NCI-H748 (cell line): ENCODE measurements at regions not wholly inside any gene's neighbourhood (a gene's known extent, or its start where the extent isn't known, plus 50 kb on each side); places are given as distances from the start of the nearest gene placed in this dataset.
"Not testable (repeated sequence)": the region's sequence is repeated elsewhere in the genome, so short reads cannot be mapped to it uniquely, and the experiment has no call there.

Source experiments
- DNase-seq: peaks from one replicate; lab custom pipeline; 2025; ENCODE audit not compliant: unreplicated experiment; lab: John Stamatoyannopoulos, UW

DNA sequence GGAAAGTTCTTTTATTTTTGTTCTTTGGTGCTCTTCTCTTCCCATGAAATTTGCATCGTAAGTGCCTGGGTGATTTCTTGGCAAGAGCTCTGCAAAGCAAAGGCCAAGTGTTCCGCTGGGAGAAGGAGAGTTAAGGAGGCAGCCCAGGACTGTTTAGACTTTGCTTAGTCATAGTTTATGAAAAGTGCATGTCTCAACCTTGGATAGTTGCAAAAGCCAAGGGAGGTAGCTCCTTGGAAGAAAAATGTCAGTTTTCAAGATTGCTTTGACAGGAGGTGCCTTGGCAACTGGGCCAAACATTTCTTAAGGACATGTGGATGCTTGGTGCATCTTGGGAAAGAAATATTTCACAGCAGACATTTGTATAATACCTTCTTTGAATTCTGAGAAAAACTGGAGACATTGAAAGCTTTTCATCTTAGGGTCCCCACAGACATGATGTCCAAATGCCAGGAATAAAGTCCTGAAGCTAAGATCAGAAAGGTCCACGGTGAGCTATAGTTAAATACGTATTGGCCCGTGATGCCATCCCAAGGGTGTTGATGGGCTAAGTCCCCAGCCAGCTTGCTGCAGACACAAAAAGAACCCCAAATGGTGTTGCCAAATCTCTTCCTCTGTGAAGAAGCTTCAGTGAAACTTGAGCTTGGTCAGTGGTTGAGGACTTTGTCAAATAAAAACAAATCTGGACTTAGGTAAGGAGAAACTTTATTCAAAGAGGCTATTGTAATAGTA is 96.3 kb upstream of the THUMPD2 start:
- DNase-seq: no peak

DNA sequence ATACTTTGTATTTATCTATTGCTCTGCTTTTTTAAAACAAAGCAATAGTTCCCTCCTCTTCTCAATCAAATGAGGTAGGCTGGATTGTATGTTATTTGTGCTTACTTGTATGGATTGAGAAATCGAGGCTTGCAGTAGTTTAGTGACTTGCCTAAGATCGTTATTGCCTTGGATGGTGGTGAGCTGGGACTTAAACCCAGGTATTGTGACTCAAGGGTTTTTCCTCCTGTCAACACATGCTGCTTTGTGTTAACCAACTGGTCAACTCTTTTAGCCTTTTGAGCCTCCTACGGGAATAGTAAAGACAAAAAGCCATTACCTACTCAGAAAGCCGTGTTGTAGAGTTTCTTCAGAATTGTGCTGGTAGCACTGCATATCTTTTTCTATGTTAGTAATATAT is 95.2 kb upstream of the THUMPD2 start:
- no peak for DNase-seq

DNA sequence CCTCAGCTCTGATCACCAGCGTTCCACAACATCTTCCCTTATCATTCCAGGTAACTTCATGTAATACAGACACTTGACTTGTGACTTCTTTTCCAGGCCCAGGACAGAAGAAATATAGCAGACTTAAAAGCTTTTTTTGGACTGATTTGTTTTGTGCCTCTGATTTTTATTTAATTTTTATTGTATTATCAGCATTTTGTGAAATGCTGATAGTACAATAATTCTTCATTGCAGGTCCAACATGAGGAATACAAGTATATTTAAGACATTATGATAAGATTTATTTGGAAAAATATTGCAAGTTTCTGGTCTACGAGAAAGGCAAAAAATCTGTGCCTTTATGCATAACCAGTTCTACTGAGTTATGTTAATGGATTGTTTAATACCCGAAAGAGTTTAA is 94.5 kb upstream of the THUMPD2 start:
- DNase-seq: no peak

DNA sequence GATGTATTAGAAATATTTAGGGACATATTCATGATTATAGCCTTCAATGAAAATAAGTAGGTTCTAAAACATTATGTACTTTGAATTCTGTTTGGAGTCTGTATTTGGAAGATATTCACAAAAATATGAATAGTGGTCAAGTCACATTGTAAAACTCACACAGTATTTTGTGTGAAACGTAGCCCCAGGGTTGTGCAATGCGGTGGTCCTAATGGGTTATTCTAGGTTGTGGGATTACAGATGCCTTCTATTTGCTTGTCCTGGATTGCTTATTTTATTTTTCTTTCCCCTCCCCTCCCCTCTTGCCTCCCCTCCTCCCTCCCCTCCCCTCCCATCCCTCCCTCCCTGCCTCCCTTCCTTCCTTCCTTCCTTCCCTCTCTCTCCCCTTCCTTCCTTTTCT is 93.7 kb upstream of the THUMPD2 start:
- no peak for DNase-seq

DNA sequence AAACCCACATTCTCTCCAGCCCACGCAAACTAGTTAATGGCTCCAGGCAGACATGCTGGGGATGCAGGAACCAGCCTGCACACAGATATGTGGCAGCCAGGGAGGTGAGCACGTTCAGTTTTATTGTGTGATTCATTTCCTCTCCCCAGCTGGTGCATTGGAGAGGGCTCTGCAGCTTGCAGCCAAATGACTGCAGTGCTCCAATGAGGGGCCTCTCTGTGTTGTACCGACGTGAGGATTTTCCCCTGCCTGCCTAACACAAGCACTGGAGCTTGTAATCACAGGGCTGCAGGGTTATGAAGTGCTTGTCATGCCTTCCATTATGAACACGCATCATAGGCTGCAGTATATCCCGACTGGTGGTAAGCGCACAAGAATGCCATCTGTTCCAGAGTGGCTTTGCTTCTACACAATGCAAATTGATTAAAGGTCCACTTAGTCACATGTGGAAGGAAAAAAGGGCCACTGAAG is 92.3 kb upstream of the THUMPD2 start:
- peak; percentile 6 for DNase-seq

DNA sequence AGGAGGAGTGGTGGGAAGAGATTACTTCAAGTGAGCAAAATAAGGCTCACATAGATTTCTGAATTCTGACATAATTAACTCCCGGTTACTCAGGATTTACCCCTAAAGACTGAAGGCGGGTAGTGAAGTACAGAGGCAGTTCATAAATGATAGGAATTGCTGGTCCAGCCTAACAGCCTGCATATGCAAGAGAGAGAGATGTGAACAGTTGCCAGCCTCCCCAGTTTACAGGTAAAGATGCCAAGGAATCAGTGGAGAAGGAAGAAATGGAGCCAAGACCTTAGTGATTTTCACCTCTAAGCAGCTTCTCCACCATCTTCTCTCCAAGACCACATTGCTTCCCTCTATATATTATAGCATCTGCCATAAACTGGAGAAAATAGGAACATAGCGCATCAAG is 91.8 kb upstream of the THUMPD2 start:
- no peak for DNase-seq

DNA sequence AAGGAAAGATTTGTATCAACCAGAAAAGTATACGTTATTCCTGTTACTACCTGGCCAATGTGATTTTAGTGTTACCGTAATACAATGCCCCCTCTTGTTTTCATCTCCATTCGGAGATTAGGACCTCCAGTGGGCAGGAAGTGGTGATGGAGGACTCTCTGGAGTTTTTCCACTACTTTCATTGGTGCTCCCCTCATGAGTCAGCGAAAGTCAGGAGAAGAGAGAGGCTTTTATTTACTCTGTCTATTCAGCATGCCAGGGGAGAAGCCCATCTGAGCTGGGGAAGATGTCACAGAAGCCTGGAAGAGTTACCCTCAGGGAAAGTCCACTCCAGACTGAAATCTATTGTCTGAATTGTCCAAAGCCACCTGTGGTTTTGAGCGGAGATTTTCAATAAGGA is 88.2 kb upstream of the THUMPD2 start:
- DNase-seq: no peak

DNA sequence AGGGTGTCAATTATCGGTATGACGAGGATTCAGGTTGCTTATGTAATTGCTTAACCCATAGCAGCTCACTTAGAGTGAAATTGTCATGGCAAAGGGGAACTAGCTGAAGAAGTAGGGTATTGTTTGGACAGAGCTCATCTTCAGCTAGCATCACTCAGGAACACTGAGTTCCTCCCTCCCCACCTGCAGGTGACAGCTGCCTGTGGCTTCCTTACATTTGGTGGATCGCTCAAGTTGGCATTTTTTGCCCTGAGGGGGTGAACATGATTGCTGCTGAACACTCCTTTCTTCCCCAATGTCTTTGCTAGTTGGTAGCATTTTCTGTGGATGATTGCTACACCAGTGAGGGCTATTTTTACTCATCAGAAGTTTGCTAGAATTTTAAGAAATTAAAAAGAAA is 86.7 kb upstream of the THUMPD2 start:
- no peak for DNase-seq

DNA sequence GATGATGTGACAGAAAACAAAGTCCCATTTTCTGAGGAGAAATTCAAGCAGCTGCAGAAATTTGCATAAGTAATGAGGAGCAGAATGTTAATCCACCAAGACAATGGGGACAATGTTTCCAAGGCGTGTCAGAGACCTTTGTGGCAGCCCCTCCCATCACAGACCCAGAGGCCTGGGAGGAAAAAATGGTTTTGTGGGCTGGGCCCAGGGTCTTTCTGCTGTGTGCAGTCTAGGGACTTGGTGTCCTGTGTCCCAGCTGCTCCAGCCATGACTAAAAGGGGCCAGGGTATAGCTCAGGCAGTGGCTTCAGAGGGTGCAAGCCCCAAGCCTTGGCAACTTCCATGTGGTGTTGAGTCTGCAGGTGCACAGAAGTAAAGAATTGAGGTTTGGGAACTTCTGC is 84.6 kb upstream of the THUMPD2 start:
- DNase-seq: not testable (repeated sequence)

DNA sequence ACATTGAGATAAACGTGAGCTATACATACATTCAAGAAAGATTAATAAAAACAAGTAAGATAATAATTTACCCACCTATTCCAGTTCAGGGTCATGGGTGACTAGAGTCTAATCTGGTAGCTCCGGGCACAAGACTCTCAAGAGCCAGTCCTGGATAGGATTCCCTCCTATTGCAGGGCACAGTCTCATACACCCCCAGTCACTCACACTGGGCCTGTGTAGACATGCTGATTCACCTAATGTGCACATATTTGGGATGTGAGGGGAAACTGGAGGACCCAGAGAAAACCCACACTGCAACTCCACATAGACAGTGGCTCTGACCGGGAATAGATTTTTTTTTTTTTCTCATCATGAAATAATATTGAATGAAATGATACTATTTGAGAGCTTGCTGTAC is 81.5 kb upstream of the THUMPD2 start:
- DNase-seq: no peak

DNA sequence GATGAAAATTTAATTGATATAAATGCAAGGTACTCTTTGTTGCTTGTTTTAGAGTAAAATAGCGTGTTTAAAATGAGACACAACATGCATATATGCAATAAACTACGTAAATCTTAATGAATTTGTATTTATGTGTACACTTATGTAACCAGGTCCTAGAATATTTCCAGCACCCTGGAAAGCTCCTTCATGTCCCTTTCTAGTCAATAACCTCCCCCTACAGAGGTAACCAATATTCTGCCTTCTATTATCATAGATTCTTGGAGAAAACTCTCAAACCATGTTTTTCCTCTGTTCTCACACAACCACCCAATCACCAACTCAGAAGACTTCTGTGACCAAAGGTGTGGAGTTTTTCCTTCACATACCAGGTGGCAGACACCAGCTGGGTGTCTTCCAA is 79.6 kb upstream of the THUMPD2 start:
- DNase-seq: no peak

DNA sequence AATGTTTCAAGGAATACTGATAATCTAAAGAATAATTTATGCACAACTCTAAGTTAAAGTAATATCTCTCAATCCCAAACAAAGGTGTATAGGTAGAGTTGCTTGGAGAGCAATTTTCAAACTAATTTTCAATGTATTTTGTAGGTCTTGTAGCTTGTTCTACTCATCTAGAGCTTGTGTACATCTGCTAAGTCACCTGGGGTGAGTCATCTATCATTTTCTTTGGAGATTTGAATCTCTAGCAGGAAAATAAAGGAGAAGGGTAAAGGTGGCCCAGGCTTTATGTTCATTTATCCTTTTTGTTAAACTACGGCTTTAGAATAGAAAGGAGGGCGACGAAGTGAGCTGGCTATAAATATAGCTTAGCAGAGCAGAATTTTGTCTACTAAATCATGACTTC is 76.8 kb upstream of the THUMPD2 start:
- DNase-seq: no peak

DNA sequence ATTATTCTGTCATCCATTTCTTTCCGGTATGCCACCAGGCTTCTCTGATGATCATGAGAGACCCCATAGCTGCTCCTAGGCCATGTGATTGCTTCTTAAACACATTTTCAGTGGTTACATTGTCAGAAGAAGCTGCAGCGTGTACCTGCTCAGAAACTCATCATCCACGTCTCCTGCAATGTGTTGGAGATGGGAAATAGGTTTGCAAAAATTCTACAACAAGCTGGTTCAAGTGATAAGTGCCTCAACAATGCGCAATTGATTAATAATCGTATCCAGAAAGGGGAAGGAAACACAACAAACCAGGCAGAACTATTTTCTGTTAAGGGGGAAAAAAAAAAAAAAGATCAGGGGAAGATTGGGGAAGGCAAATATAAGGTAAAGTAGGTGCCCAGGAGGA is 75.7 kb upstream of the THUMPD2 start:
- no peak for DNase-seq

DNA sequence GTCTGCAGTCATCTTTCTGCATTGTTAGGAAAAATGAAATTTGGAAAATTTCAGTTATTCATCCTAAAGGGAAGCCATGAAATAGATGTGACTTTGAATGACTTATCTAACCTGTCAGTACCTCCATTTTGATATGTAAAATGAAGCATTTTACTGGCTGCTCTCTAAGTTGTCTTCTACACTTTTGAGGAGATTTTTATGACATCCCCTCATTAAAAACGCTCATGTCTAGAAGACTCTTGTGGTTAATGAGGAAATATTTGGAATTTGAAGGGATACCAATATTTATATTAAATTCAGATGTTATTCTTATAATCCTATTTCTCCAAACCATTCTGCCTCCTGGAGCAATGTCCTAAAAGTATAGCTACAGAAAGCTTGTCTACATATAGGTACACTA is 73.8 kb upstream of the THUMPD2 start:
- no peak for DNase-seq

DNA sequence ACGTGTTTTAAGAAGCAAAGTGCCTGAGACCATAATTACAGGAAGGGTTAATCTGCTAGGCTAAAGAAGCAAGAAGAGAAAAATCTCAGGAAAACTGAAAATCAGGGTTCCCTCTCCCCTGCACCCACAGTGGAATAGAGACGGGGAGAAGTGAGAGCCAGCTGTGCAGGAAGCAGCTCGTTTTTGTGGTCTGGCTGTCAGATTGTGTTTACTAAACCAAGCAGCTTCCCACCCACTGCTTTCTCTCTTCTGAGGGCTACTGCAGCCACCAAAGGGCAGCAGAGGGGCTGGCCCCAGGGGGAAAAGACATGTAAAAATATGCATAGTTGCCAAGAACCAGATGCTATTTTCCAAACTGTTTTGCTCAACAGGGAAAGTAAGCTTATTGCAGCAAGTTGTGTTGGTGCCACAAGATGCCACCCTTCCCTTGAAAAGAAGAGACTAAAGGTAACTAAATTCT is 72.6 kb upstream of the THUMPD2 start:
- no peak for DNase-seq

DNA sequence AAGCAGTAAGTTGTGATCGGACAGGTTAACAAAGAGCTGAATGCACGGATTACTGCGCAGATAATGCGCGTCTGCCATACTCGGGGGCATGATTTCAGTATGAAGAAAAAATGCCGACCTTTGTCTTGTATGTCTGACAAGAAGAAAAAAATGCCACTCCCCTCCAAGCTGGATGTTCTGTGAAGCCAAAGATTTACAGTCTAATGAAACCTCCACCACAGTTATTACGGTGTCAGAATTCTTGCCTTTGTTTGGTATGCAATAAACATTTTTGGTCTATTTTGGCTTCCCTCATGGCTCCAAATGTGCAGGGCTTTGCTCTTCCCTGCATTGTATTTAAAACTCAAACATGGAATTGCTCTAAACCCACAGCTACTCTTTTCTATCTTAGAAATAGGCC is 72.2 kb upstream of the THUMPD2 start:
- no peak for DNase-seq

DNA sequence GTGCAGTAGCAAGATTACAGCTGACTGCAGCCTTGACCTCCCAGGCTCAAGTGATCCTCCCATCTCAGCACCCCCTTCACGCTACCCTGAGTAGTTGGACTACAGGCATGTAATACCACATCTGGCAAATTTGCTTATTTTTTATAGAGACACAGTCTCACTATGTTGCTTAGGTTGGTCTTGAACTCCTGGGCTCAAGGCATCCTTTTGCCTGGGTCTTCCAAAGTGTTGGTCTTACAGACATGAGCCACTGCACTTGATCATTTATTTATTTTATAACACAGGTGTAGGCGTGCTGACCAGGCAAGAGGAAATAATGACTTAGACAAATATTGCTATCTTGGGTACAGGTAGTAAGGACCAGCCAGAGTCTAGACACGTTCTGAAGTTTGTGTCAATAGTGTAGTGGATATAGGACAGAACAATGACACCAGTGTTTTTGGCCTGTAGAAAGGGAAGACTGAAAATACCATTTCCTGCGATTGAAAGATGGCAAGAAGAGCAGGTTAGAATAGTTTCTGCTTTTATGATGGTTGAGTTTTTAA is 71.0 kb upstream of the THUMPD2 start:
- DNase-seq: no peak

DNA sequence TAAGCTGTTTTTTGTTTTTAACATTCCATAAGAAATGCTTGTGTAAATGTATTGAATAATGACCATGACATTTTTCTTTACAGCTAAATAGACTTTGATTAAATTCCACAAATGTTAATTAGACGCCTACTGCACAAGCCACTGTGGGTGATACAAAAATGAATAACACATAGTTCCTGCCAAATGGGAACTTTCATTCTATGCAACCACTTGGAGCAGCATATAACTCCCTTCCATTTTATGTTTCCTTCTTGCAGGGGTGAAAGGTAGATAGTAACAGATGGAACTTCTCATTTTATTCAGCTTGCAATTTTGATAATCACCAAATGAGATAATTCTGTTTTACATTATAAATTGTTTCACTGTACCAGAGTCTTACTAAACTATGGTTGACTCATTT is 70.0 kb upstream of the THUMPD2 start:
- no peak for DNase-seq

DNA sequence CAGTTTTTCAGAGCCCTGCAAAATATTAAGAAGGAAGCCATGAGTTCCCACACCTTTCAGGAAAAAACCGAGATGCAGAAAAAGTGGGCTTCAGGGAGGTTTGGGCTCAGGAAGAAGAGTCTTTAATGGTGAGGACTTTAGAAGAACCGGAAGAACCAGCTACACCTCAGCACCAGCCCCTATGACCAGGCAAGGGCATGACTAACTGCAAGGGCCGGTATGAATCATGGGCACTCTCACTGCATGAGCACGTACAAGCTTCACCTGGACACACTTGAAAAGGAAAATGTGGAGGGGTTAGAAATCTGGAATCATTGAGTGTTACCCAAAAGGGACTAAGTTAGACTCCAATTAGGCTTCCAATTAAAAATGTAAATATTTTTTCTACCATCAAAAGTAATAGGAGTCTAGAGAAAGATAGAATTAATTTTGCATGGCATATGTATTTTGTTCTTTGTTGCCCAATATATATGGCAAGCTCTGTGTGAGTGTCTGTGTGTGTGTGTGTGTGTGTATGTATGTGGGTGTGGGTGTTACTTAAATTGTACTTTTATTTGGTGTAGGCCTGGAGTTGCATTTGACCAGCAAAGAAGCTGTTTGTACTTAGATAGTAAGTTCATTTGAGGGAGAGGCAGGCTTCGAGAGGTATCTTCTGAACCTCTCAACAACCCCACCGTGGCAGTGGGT is 66.5 kb upstream of the THUMPD2 start:
- DNase-seq: no peak

DNA sequence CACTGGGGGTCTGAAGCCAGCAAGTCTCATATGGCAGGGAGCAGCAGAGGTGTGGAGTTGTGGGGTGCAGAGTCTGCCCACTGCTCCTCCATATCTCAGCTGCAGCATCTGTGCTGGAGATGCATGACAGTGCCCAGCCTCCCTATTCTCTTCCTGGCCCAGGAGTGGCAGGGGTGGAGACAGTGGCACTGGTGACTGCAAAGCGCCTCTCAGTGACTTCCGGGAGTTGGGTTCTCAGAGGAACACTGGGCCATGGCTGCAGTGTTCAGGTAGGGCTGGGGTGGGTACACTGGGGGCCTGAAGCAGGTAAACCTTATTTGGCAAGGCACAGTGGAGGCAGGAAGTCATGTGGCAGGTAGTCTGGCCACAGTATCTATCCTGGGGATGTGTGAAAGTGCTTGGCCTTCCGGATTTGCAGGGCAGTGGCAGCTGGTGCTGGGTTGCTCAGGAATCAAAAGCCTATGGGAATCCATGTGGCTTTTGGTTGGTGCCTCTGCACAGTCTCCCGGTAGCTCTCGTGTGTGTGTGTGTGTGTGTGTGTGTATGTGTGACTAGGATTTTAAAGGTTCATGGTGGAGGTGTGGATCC is 60.3 kb upstream of the THUMPD2 start:
- no peak for DNase-seq

DNA sequence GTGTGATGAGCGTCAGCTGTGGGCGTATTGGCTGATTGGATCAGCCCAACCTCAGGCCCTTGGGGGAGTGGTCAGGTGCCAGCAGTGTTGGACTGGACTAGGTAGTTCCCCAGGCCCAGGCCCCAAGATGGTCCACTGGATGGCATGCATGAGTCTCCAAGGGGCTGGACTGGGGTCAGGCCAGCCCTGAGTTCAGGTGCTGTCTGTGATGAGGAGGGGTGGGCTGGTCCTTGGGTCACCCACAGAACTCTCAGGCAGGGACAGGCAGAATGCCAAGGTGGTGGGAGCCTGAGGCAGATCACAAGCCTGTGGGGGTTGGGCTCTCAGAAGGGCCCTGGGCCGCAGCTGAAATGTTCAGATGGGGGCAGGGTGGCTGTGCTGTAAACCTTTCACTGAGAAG is 59.5 kb upstream of the THUMPD2 start:
- no peak for DNase-seq

DNA sequence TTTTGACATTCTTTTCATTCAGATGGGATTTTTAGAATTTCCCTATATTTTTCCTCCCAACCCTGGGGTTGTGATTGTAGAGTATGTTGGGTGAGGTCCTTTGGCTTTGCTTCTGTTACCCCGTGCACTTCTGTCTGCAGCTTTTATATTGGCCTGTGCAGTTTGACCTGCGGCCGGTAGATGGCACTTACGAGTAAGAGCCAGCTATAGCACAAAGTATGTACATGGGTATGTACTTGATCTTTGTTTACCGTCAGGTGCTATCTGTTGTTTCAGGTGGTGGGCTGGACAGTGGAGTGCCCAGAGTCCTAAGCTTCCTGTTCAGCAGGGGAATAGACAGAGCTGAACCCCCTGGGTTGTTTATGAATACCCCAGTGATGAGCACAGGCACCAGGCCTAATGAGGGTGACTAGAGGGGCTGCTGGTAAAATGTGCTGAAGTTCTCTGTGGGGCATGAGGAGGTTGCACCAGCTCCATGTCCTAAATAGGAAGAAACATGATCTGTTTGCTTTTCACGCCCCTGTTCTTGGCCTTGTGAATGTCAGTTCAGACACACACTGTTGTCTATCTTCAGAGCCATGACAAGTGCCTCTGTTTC is 58.9 kb upstream of the THUMPD2 start:
- peak; percentile 80 for DNase-seq
